Breast epithelium (tissue), 4 donors: ENCODE measurements at regions not wholly inside any gene's neighbourhood (a gene's known extent, or its start where the extent isn't known, plus 50 kb on each side); places are given as distances from the start of the nearest gene placed in this dataset.

Source experiments
- DNase-seq, 2 donors: peaks; one replicate each; pipeline ENCODE4 v3.0.0-alpha.2; 2019; ENCODE audit warnings: low spot score in 2 of 2
- H3K27ac ChIP-seq, 2 donors: fragments of 200-600 bp; sonication (generic) in 1 of 2; one replicate each; pipeline ENCODE4 v1.5.1; 2016 to 2019; ENCODE audit warnings: mild to moderate bottlenecking in 1 of 2
- H3K27me3 ChIP-seq, 2 donors: fragments of 200-600 bp; sonication (generic) in 1 of 2; one replicate each; pipeline versions ENCODE4 v1.5.1 to v1.6.0; 2017 to 2019; ENCODE audit warnings: control low read depth in 1 of 2, mild to moderate bottlenecking in 1 of 2
- H3K36me3 ChIP-seq: fragments of 200-600 bp; one replicate; pipeline ENCODE4 v1.5.1; 2019
- H3K4me1 ChIP-seq, 2 donors: fragments of 200-600 bp; sonication (generic); one replicate each; pipeline ENCODE4 v1.5.1; 2016 to 2019; ENCODE audit warnings: control low read depth in 1 of 2
- H3K4me3 ChIP-seq, 3 donors: fragments of 200-600 bp; sonication (generic); 1 replicate in 2 of 3; 2 replicates in 1 of 3; pipeline ENCODE4 v1.5.1; 2016 to 2019; ENCODE audit warnings: mild to moderate bottlenecking in 3 of 3, moderate library complexity in 2 of 3
- H3K9me3 ChIP-seq, 2 donors: fragments of 200-600 bp; sonication (generic) in 1 of 2; one replicate each; pipeline ENCODE4 v1.5.1; 2016 to 2019; ENCODE audit warnings: control low read depth in 1 of 2
- CTCF ChIP-seq, 3 donors: fragments of 450-650 bp; IDR thresholded peaks; one replicate each; pipeline ENCODE4 v1.5.1; 2016 to 2017; ENCODE audit warnings: antibody characterized with exemption in 3 of 3, mild to moderate bottlenecking in 3 of 3, moderate library complexity in 3 of 3
- POLR2A ChIP-seq: fragments of 450-650 bp; IDR thresholded peaks from one replicate; pipeline ENCODE4 v1.6.1; 2016; ENCODE audit warnings: antibody characterized with exemption, mild to moderate bottlenecking, moderate library complexity
- POLR2AphosphoS5 ChIP-seq, 3 donors: sonication (generic); formaldehyde crosslinking; IDR thresholded peaks; one replicate each; pipeline ENCODE4 v1.6.1; 2017; ENCODE audit warnings: antibody characterized with exemption in 3 of 3
- intact Hi-C: fragments of 100-400 bp; cut with DNase I; formaldehyde crosslinking; loops from one replicate; pipeline ENCODE4 v1.15.1; 2023; ENCODE audit warnings: low total_unique reads

GRCh38 chr2:177124371-177124770 lies 88.2 kb upstream of the HNRNPA3 start:
- intact Hi-C loops: no loop called here
- Histone ChIP-seq H3K4me3 (no peak overlapping the region), H3K9me3 (no peaks in the 10 kb centered on the region), H3K36me3 (no peaks in the 10 kb centered on the region), H3K27me3 (no peaks in the 10 kb centered on the region), H3K4me1 (no peaks in the 10 kb centered on the region), H3K27ac (no peak overlapping the region)
- TF ChIP-seq CTCF (IDR thresholded peaks at IDR 0.05): no peak
- no peak for TF ChIP-seq POLR2A
- no peak for TF ChIP-seq POLR2AphosphoS5 (IDR thresholded peaks at IDR 0.05)
- DNase-seq: no peak

- Histone ChIP-seq H3K27ac (no peak overlapping the region), H3K4me3 (no peak overlapping the region), H3K27me3 (no peaks in the 10 kb centered on the region), H3K4me1 (no peaks in the 10 kb centered on the region), H3K9me3 (no peaks in the 10 kb centered on the region), H3K36me3 (no peaks in the 10 kb centered on the region)
- no peak for TF ChIP-seq POLR2AphosphoS5 (IDR thresholded peaks at IDR 0.05)
- TF ChIP-seq POLR2A: no peak
- TF ChIP-seq CTCF (IDR thresholded peaks at IDR 0.05): no peak
- no peak for DNase-seq
- intact Hi-C loops: no loop called here
Measured at GRCh38 chr2:177127821-177128220, 84.8 kb upstream of the HNRNPA3 start.

GRCh38 chr2:177129610-177130009 lies 83.0 kb upstream of the HNRNPA3 start:
- DNase-seq: no peak

GRCh38 chr2:177131858-177132257 lies 80.7 kb upstream of the HNRNPA3 start:
- H3K27ac ChIP-seq: no peak overlapping the region
- intact Hi-C loops: loop anchor here (2.0 kb wide), 1 partner anchor 23 kb away; no protein-coding TSS in a partner anchor
- no peaks in the 10 kb centered on the region for H3K9me3 ChIP-seq
- H3K4me3 ChIP-seq: no peak overlapping the region
- DNase-seq: no peak
- H3K4me1 ChIP-seq: no peaks in the 10 kb centered on the region
- no peak for TF ChIP-seq POLR2AphosphoS5 (IDR thresholded peaks at IDR 0.05)
- no peak for TF ChIP-seq POLR2A
- TF ChIP-seq CTCF (IDR thresholded peaks at IDR 0.05): no peak
- no peaks in the 10 kb centered on the region for H3K36me3 ChIP-seq
- no peaks in the 10 kb centered on the region for H3K27me3 ChIP-seq

More at GRCh38 chr2:177129610-177130009, 83.0 kb upstream of the HNRNPA3 start:
- Histone ChIP-seq H3K27me3 (no peaks in the 10 kb centered on the region), H3K36me3 (no peaks in the 10 kb centered on the region), H3K27ac (no peak overlapping the region), H3K4me1 (no peaks in the 10 kb centered on the region), H3K4me3 (no peak overlapping the region), H3K9me3 (no peaks in the 10 kb centered on the region)
- intact Hi-C loops: loop anchor here (2.0 kb wide), 1 partner anchor 25 kb away; no protein-coding TSS in a partner anchor
- TF ChIP-seq CTCF (IDR thresholded peaks at IDR 0.05) (no peak), POLR2A (no peak)

GRCh38 chr2:177138823-177139222 lies 73.8 kb upstream of the HNRNPA3 start:
- no peak for TF ChIP-seq POLR2A
- H3K4me1 ChIP-seq: no peaks in the 10 kb centered on the region
- no peak overlapping the region for H3K27ac ChIP-seq
- no peaks in the 10 kb centered on the region for H3K9me3 ChIP-seq
- no peak overlapping the region for H3K4me3 ChIP-seq
- no peaks in the 10 kb centered on the region for H3K36me3 ChIP-seq
- no peak for DNase-seq
- H3K27me3 ChIP-seq: no peaks in the 10 kb centered on the region
- intact Hi-C loops: no loop called here

- DNase-seq: no peak
- Histone ChIP-seq H3K9me3 (no peaks in the 10 kb centered on the region), H3K4me1 (no peaks in the 10 kb centered on the region), H3K27me3 (peaks cover 0 to 4% of the 10 kb centered on the region in 2 donors), H3K4me3 (no peak overlapping the region), H3K27ac (no peak overlapping the region), H3K36me3 (no peaks in the 10 kb centered on the region)
- TF ChIP-seq POLR2AphosphoS5 (IDR thresholded peaks at IDR 0.05) (no peak), CTCF (IDR thresholded peaks at IDR 0.05) (no peak), POLR2A (no peak)
- intact Hi-C loops: loop anchor here (10.0 kb wide), 1 partner anchor 1007 kb away; no protein-coding TSS in a partner anchor
Measured at GRCh38 chr2:177141866-177142265, 70.7 kb upstream of the HNRNPA3 start.
